Sigmoid colon (tissue), 6 donors: ENCODE measurements at regions not wholly inside any gene's neighbourhood (a gene's known extent, or its start where the extent isn't known, plus 50 kb on each side); places are given as distances from the start of the nearest gene placed in this dataset.

Experiments
- DNase-seq: peaks from one replicate; pipeline ENCODE4 v3.0.0-alpha.2; 2019
- H3K27ac ChIP-seq, 4 donors: fragments of 200-600 bp; sonication (generic); one replicate each; pipeline ENCODE4 v1.5.1; 2016 to 2019; ENCODE audit warnings: mild to moderate bottlenecking in 1 of 4
- H3K27me3 ChIP-seq, 3 donors: fragments of 200-600 bp; sonication (generic); one replicate each; pipeline ENCODE4 v1.5.1; 2019; ENCODE audit warnings: mild to moderate bottlenecking in 1 of 3
- H3K36me3 ChIP-seq, 4 donors: fragments of 200-600 bp; sonication (generic); one replicate each; pipeline ENCODE4 v1.5.1; 2016 to 2019
- H3K4me1 ChIP-seq, 4 donors: fragments of 200-600 bp; sonication (generic); one replicate each; pipeline ENCODE4 v1.5.1; 2017 to 2019
- H3K4me3 ChIP-seq, 4 donors: fragments of 200-600 bp; sonication (generic); one replicate each; pipeline ENCODE4 v1.5.1; 2017 to 2019; ENCODE audit warnings: mild to moderate bottlenecking in 2 of 4, moderate library complexity in 1 of 4
- H3K9me3 ChIP-seq, 4 donors: fragments of 200-600 bp in 3 of 4; sonication (generic) in 3 of 4; one replicate each; pipeline versions ENCODE4 v1.5.1 to v1.6.1; 2013 to 2019
- CTCF ChIP-seq, 4 experiments: fragments of 450-650 bp in 3 of 4; fragments of 200-600 bp in 1 of 4; IDR thresholded peaks; one replicate each; pipeline ENCODE4 v1.5.1; 2016 to 2019; ENCODE audit warnings: antibody characterized with exemption in 4 of 4, mild to moderate bottlenecking in 3 of 4, moderate library complexity in 2 of 4
- EP300 ChIP-seq, 4 donors: sonication (generic); formaldehyde crosslinking; IDR thresholded peaks; one replicate each; pipeline ENCODE4 v1.6.1; 2017; ENCODE audit warnings: antibody characterized with exemption in 4 of 4
- POLR2A ChIP-seq, 2 donors: fragments of 450-650 bp; IDR thresholded peaks; one replicate each; pipeline ENCODE4 v1.6.1; 2016; ENCODE audit warnings: antibody characterized with exemption in 2 of 2, mild to moderate bottlenecking in 2 of 2, moderate library complexity in 2 of 2
- POLR2AphosphoS5 ChIP-seq, 4 donors: sonication (generic); formaldehyde crosslinking; IDR thresholded peaks; one replicate each; pipeline ENCODE4 v1.6.1; 2017; ENCODE audit warnings: antibody characterized with exemption in 4 of 4
- WGBS, 2 donors: extraction: QIAGEN DNeasy Blood & Tissue Kit; methylation state at CpG; one replicate each; pipeline ENCODE4 v1.1.7; 2013; 5-methylcytosine and 5-hydroxymethylcytosine counted together
- intact Hi-C: fragments of 100-400 bp; cut with DNase I; formaldehyde crosslinking; loops from one replicate; pipeline ENCODE4 v1.15.1; 2023
- donor health status: healthy with polysubstance abuse.
- donor health status: healthy.

- Histone ChIP-seq H3K9me3 (no peaks in the 10 kb centered on the region), H3K36me3 (no peaks in the 10 kb centered on the region), H3K27me3 (no peaks in the 10 kb centered on the region), H3K27ac (no peak overlapping the region), H3K4me1 (peaks cover 0 to 17% (median 0%) of the 10 kb centered on the region in 4 donors), H3K4me3 (no peak overlapping the region)
- DNase-seq, result no peak
- intact Hi-C loops, result no loop called here
- 64 to 84% methylated on average over 7 of the region's 7 CpGs for WGBS, 2 donors
- TF ChIP-seq POLR2A (IDR thresholded peaks at IDR 0.05), result no peak
- TF ChIP-seq EP300 (IDR thresholded peaks at IDR 0.05), result no peak
- no peak for TF ChIP-seq POLR2AphosphoS5 (IDR thresholded peaks at IDR 0.05)
- no peak for TF ChIP-seq CTCF (IDR thresholded peaks at IDR 0.05)
These were observed 284.8 kb downstream of the ETS1 start for GRCh38 chr11:128302425-128303186.

GRCh38 chr11:128301756-128302155 is 285.6 kb downstream of the ETS1 start:
- intact Hi-C loops, result no loop called here
- Histone ChIP-seq H3K27me3 (no peaks in the 10 kb centered on the region), H3K9me3 (no peaks in the 10 kb centered on the region), H3K4me1 (peaks cover 0 to 26% (median 0%) of the 10 kb centered on the region in 4 donors), H3K27ac (no peak overlapping the region), H3K4me3 (no peak overlapping the region), H3K36me3 (no peaks in the 10 kb centered on the region)
- TF ChIP-seq POLR2A (IDR thresholded peaks at IDR 0.05), result no peak
- TF ChIP-seq EP300 (IDR thresholded peaks at IDR 0.05), result no peak
- TF ChIP-seq POLR2AphosphoS5 (IDR thresholded peaks at IDR 0.05), result no peak
- no peak for TF ChIP-seq CTCF (IDR thresholded peaks at IDR 0.05)
- no peak for DNase-seq
- WGBS, 2 donors, result 75 to 89% methylated on average over 2 of the region's 2 CpGs

GRCh38 chr11:128300785-128301184 is 286.6 kb downstream of the ETS1 start:
- TF ChIP-seq CTCF (IDR thresholded peaks at IDR 0.05) (no peak), EP300 (IDR thresholded peaks at IDR 0.05) (no peak), POLR2AphosphoS5 (IDR thresholded peaks at IDR 0.05) (no peak), POLR2A (IDR thresholded peaks at IDR 0.05) (no peak)
- H3K27ac ChIP-seq, result no peak overlapping the region
- peaks cover 0 to 27% (median 0%) of the 10 kb centered on the region in 4 donors for H3K4me1 ChIP-seq
- 80 to 92% methylated on average over 2 of the region's 2 CpGs for WGBS, 2 donors
- no peak overlapping the region for H3K4me3 ChIP-seq
- no peak for DNase-seq
- no peaks in the 10 kb centered on the region for H3K27me3 ChIP-seq
- no peaks in the 10 kb centered on the region for H3K36me3 ChIP-seq
- H3K9me3 ChIP-seq, result no peaks in the 10 kb centered on the region
- intact Hi-C loops, result no loop called here

- intact Hi-C loops, result no loop called here
- WGBS, 2 donors, result 69 to 86% methylated on average over 6 of the region's 6 CpGs
- no peak for DNase-seq
- H3K4me3 ChIP-seq, result no peak overlapping the region
- H3K27ac ChIP-seq, result peak overlapping the region in 3 of 4 donors; percentile 23 to 34 (median 31)
- no peaks in the 10 kb centered on the region for H3K27me3 ChIP-seq
- H3K36me3 ChIP-seq, result no peaks in the 10 kb centered on the region
- TF ChIP-seq POLR2AphosphoS5 (IDR thresholded peaks at IDR 0.05), result peak in 1 of 4 donors; percentile 15
- no peak for TF ChIP-seq CTCF (IDR thresholded peaks at IDR 0.05)
- peaks cover 0 to 32% (median 10%) of the 10 kb centered on the region in 4 donors for H3K4me1 ChIP-seq
- H3K9me3 ChIP-seq, result no peaks in the 10 kb centered on the region
These were observed 288.1 kb downstream of the ETS1 start for GRCh38 chr11:128299132-128299726.
